ENCODE measurements at regions not wholly inside any gene's neighbourhood (a gene's known extent, or its start where the extent isn't known, plus 50 kb on each side); places are given as distances from the start of the nearest gene placed in this dataset.

- DNase-seq (ENCODE audit: low read depth, low spot score), result peak; percentile 9
- in situ Hi-C loops (cut with HindIII; ENCODE audit: low sequenced_read_pairs), result no loop called here
- TF ChIP-seq, protein P1, sequence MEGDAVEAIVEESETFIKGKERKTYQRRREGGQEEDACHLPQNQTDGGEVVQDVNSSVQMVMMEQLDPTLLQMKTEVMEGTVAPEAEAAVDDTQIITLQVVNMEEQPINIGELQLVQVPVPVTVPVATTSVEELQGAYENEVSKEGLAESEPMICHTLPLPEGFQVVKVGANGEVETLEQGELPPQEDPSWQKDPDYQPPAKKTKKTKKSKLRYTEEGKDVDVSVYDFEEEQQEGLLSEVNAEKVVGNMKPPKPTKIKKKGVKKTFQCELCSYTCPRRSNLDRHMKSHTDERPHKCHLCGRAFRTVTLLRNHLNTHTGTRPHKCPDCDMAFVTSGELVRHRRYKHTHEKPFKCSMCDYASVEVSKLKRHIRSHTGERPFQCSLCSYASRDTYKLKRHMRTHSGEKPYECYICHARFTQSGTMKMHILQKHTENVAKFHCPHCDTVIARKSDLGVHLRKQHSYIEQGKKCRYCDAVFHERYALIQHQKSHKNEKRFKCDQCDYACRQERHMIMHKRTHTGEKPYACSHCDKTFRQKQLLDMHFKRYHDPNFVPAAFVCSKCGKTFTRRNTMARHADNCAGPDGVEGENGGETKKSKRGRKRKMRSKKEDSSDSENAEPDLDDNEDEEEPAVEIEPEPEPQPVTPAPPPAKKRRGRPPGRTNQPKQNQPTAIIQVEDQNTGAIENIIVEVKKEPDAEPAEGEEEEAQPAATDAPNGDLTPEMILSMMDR (IDR thresholded peaks at IDR 0.05; ENCODE audit: low read depth, low read length), result no peak
- H3K4me3 ChIP-seq (ENCODE audit: low read depth, low read length), result no peak overlapping the region
Measured at GRCh38 chr2:164146441-164146840, 410.6 kb upstream of the FIGN start.

GRCh38 chr2:164145093-164145987 lies 409.5 kb upstream of the FIGN start:
- in situ Hi-C loops (cut with HindIII; ENCODE audit: low sequenced_read_pairs), result no loop called here
- TF ChIP-seq, protein P1 (IDR thresholded peaks at IDR 0.05; ENCODE audit: low read depth, low read length), result no peak
- no peak overlapping the region for H3K4me3 ChIP-seq (ENCODE audit: low read depth, low read length)
- DNase-seq (ENCODE audit: low read depth, low spot score), result peak; percentile 57

DNA sequence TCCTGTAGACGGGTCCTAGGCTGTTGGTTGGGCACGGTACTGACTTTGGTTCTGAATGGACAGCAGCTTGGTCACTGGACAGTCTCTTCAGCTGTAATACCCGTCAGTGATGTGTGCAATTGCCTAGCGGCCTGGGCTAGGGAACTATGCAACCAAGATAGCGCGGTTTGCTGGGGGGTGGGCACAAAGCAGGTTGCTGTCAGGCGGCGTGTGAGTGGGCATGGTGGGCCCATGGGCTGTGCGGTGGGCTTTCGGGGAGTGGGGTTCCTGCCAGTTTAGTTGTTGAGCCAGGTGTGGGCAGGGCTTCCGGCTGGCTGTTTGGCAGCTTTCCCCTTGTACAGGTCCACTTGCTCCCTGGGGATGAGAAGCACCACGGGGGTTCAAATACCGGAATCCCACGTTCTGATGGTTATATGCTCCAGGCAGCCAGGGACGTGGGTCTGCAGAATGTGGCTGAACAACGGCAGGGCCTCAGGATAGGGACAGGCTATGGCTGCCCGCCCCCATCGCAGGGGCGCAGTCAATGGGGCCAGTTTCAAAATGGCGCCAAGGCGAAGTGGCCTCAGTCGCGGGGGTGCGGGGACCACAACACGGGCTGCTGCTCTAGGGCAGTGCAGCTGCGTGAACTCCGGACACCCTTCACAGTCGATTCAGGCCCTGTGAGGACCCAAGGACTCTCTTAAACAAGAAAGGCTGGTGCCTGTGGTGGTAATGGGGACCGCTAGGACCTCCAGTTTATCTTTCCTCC lies 407.5 kb upstream of the FIGN start:
- no peak overlapping the region for H3K4me3 ChIP-seq (ENCODE audit: low read depth, low read length)
- TF ChIP-seq, protein P1 (IDR thresholded peaks at IDR 0.05; ENCODE audit: low read depth, low read length), result no peak
- DNase-seq (ENCODE audit: low read depth, low spot score), result no peak
- in situ Hi-C loops (cut with HindIII; ENCODE audit: low sequenced_read_pairs), result no loop called here

DNA sequence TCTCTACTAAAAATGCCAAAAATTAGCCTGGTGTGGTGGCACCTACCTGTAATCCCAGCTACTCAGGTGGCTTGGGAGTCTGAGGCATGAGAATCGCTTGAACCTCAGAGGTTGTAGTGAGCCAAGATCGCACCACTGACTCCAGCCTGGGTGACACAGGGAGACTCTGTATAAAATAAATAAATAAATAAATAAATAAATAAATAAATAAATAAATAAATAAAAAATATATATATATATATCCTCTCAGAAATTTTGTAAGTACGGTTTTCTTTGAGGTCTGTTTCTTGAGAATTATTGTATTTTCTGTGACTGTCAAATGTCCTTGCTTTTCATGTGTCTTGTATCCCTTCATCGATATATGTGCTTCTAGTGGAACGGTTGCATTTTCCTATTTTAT lies 406.9 kb upstream of the FIGN start:
- TF ChIP-seq, protein P1 (IDR thresholded peaks at IDR 0.05; ENCODE audit: low read depth, low read length), result no peak

DNA sequence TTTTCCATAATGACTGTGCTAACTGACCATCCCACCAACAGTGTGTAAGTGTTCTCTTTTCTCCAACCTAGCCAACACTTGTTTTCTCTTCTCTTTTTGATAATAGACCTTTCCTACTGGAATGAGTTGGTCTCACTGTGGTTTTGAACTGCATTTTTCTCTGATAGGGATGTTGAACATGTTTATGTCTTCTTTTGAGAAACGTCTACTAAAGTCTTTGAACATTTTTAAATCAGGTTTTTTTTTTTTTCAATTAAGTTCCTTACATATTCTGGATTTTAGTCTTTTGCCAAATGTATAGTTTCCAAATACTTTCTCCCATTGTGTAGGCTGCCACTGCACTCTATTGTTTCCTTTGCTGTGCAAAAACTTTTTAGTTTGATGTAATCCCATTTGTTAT lies 405.5 kb upstream of the FIGN start:
- TF ChIP-seq, protein P1 (IDR thresholded peaks at IDR 0.05; ENCODE audit: low read depth, low read length), result no peak
- in situ Hi-C loops (cut with HindIII; ENCODE audit: low sequenced_read_pairs), result no loop called here
- H3K4me3 ChIP-seq (ENCODE audit: low read depth, low read length), result no peak overlapping the region
- peak; percentile 5 for DNase-seq (ENCODE audit: low read depth, low spot score)

More for the DNA sequence above, 406.9 kb upstream of the FIGN start:
- H3K4me3 ChIP-seq (ENCODE audit: low read depth, low read length), result no peak overlapping the region
- DNase-seq (ENCODE audit: low read depth, low spot score), result no peak
- in situ Hi-C loops (cut with HindIII; ENCODE audit: low sequenced_read_pairs), result no loop called here

- in situ Hi-C loops (cut with HindIII; ENCODE audit: low sequenced_read_pairs), result no loop called here
- no peak for DNase-seq (ENCODE audit: low read depth, low spot score)
- TF ChIP-seq, protein P1 (IDR thresholded peaks at IDR 0.05; ENCODE audit: low read depth, low read length), result no peak
- no peak overlapping the region for H3K4me3 ChIP-seq (ENCODE audit: low read depth, low read length)
Measured at GRCh38 chr2:164138750-164139149, 402.9 kb upstream of the FIGN start.
